ENCODE measurements at regions not wholly inside any gene's neighbourhood (a gene's known extent, or its start where the extent isn't known, plus 50 kb on each side); places are given as distances from the start of the nearest gene placed in this dataset.
"Not testable (repeated sequence)": the region's sequence is repeated elsewhere in the genome, so short reads cannot be mapped to it uniquely, and the experiment has no call there.

DNA sequence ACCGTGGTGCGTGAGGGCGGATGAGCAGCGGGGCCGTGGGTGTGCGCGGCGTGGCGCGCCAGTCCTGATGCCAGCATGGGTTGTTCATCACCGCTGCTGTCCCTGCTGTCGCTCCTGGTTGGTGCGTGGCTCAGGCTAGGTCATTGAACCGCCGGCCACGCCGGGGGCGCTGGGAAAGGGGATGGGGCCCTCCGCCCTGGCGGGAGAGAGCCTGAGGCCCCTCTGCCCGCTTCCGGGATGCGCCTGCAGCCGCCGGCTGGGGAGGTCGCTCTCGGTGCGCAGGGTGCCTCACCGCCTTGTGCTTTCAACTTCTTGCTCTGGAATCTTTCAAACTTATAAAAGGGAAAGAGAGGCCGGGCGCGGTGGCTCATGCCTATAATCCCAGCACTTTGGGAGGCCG is 68.5 kb upstream of the ERV3-1 start:
- H2AFZ ChIP-seq (ENCODE audit: insufficient read depth, low read depth, low read length, poor library complexity, severe bottlenecking); H3K36me3 ChIP-seq (replicated peaks in 1 of 2; ENCODE audit: control extremely low read depth in 1 of 2, control insufficient read depth in 1 of 2, extremely low read depth in 1 of 2, insufficient read depth in 2 of 2, low read length in 1 of 2); CTCF ChIA-PET; H3K79me2 ChIP-seq (ENCODE audit: control insufficient read depth, insufficient read depth, low read length); H3K27ac Mint-ChIP-seq; H3K4me2 ChIP-seq (replicated peaks; ENCODE audit: low read depth, low read length, poor library complexity, severe bottlenecking); H3K4me1 Mint-ChIP-seq; H3K4me3 Mint-ChIP-seq; H3K27me3 ChIP-seq (replicated peaks in 1 of 4; ENCODE audit: control extremely low read depth in 1 of 4, control insufficient read depth in 3 of 4, insufficient read depth in 4 of 4, low read length in 3 of 4); H3K27ac ChIP-seq (ENCODE audit: low read length in 2 of 2); H3K9me3 Mint-ChIP-seq (ENCODE audit: insufficient read depth); DNase-seq; ATAC-seq (ENCODE audit: low read depth); intact Hi-C loops (cut with micrococcal nuclease); H4K20me1 ChIP-seq (ENCODE audit: control insufficient read depth, insufficient read depth, low read length, poor library complexity, severe bottlenecking); H3K9ac ChIP-seq (ENCODE audit: low read length); H3K4me1 ChIP-seq (ENCODE audit: control insufficient read depth in 2 of 2, insufficient read depth in 2 of 2, low read length in 2 of 2); POLR2A ChIA-PET; H3K9me3 ChIP-seq (ENCODE audit: control extremely low read depth in 1 of 3, control insufficient read depth in 2 of 3, insufficient read depth in 1 of 3, low read length in 2 of 3); H3K4me3 ChIP-seq (ENCODE audit: control extremely low read depth in 1 of 5, extremely low read depth in 1 of 5, insufficient read depth in 1 of 5, low read depth in 2 of 5, low read length in 4 of 5); H3K27me3 Mint-ChIP-seq: not testable (repeated sequence)
- WGBS (ENCODE audit: insufficient coverage): 96% methylated on average over 9 of the region's 33 CpGs

DNA sequence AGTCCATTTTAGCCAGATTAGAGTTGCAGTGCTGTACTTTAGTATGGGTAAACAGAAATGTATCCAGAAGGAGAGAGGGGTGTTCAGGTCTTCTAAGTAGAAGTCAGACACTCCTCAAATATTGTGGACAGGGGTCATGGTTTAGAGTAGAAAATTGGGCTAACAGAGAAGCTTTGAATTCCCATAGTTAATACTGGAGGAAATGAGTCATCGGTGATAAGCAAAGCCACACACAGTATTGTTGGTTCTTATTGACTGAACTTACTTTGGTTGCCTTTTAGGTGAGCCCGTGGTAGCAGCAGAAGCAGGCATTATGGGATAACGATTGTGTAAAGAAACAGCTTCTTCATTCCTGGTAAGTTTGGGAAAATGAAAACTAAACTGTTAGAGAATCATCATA is 66.7 kb upstream of the ERV3-1 start:
- H3K27me3 ChIP-seq (replicated peaks in 1 of 4; ENCODE audit: control extremely low read depth in 1 of 4, control insufficient read depth in 3 of 4, insufficient read depth in 4 of 4, low read length in 3 of 4); H3K79me2 ChIP-seq (ENCODE audit: control insufficient read depth, insufficient read depth, low read length); H3K9me3 ChIP-seq (ENCODE audit: control extremely low read depth in 1 of 3, control insufficient read depth in 2 of 3, insufficient read depth in 1 of 3, low read length in 2 of 3); H3K27me3 Mint-ChIP-seq; H4K20me1 ChIP-seq (ENCODE audit: control insufficient read depth, insufficient read depth, low read length, poor library complexity, severe bottlenecking); H3K27ac Mint-ChIP-seq; H3K4me3 ChIP-seq (ENCODE audit: control extremely low read depth in 1 of 5, extremely low read depth in 1 of 5, insufficient read depth in 1 of 5, low read depth in 2 of 5, low read length in 4 of 5); DNase-seq; H3K4me2 ChIP-seq (replicated peaks; ENCODE audit: low read depth, low read length, poor library complexity, severe bottlenecking); POLR2A ChIA-PET; H3K36me3 ChIP-seq (replicated peaks in 1 of 2; ENCODE audit: control extremely low read depth in 1 of 2, control insufficient read depth in 1 of 2, extremely low read depth in 1 of 2, insufficient read depth in 2 of 2, low read length in 1 of 2); H2AFZ ChIP-seq (ENCODE audit: insufficient read depth, low read depth, low read length, poor library complexity, severe bottlenecking); ATAC-seq (ENCODE audit: low read depth); intact Hi-C loops (cut with micrococcal nuclease); CTCF ChIA-PET; H3K9ac ChIP-seq (ENCODE audit: low read length); H3K27ac ChIP-seq (ENCODE audit: low read length in 2 of 2); H3K9me3 Mint-ChIP-seq (ENCODE audit: insufficient read depth); H3K4me3 Mint-ChIP-seq; H3K4me1 Mint-ChIP-seq; H3K4me1 ChIP-seq (ENCODE audit: control insufficient read depth in 2 of 2, insufficient read depth in 2 of 2, low read length in 2 of 2): not testable (repeated sequence)
- no CpG with 5 or more reads among the region's 3 CpGs for WGBS (ENCODE audit: insufficient coverage)

DNA sequence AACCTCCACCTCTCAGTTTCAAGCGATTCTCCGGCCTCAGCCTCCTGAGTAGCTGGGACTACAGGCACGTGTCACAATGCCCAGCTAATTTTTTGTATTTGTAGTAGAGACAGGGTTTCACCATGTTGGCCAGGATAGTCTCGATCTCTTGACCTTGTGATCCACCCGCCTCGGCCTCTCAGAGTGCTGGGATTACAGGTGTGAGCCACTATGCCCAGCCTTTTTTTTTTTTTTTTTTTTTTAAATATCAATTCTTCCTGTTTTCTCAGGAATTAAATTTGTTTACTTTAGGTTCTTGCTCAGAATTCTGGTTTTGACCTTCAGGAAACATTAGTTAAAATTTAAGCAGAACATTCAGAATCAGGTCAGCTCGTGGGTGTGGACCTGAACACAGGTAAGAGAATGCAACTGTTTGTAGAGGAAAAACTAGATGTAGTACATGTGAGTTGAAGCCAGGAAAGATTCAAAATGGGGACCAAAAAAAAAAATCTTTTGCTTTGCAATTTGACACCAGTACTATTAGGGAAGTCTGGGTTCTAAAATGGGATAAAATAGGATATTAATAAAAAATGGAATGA is 65.5 kb upstream of the ERV3-1 start:
- H3K9ac ChIP-seq (ENCODE audit: low read length); H3K79me2 ChIP-seq (ENCODE audit: control insufficient read depth, insufficient read depth, low read length); H3K9me3 Mint-ChIP-seq (ENCODE audit: insufficient read depth); H3K27me3 Mint-ChIP-seq; H4K20me1 ChIP-seq (ENCODE audit: control insufficient read depth, insufficient read depth, low read length, poor library complexity, severe bottlenecking); H3K4me1 Mint-ChIP-seq; H3K27me3 ChIP-seq (replicated peaks in 1 of 4; ENCODE audit: control extremely low read depth in 1 of 4, control insufficient read depth in 3 of 4, insufficient read depth in 4 of 4, low read length in 3 of 4); H3K36me3 ChIP-seq (replicated peaks in 1 of 2; ENCODE audit: control extremely low read depth in 1 of 2, control insufficient read depth in 1 of 2, extremely low read depth in 1 of 2, insufficient read depth in 2 of 2, low read length in 1 of 2); CTCF ChIA-PET; intact Hi-C loops (cut with micrococcal nuclease); H3K4me1 ChIP-seq (ENCODE audit: control insufficient read depth in 2 of 2, insufficient read depth in 2 of 2, low read length in 2 of 2); H2AFZ ChIP-seq (ENCODE audit: insufficient read depth, low read depth, low read length, poor library complexity, severe bottlenecking); H3K27ac Mint-ChIP-seq; POLR2A ChIA-PET; H3K9me3 ChIP-seq (ENCODE audit: control extremely low read depth in 1 of 3, control insufficient read depth in 2 of 3, insufficient read depth in 1 of 3, low read length in 2 of 3); H3K4me3 Mint-ChIP-seq; H3K4me3 ChIP-seq (ENCODE audit: control extremely low read depth in 1 of 5, extremely low read depth in 1 of 5, insufficient read depth in 1 of 5, low read depth in 2 of 5, low read length in 4 of 5); H3K4me2 ChIP-seq (replicated peaks; ENCODE audit: low read depth, low read length, poor library complexity, severe bottlenecking); ATAC-seq (ENCODE audit: low read depth); H3K27ac ChIP-seq (ENCODE audit: low read length in 2 of 2); DNase-seq: not testable (repeated sequence)
- WGBS (ENCODE audit: insufficient coverage): 100% methylated on average over 2 of the region's 7 CpGs

DNA sequence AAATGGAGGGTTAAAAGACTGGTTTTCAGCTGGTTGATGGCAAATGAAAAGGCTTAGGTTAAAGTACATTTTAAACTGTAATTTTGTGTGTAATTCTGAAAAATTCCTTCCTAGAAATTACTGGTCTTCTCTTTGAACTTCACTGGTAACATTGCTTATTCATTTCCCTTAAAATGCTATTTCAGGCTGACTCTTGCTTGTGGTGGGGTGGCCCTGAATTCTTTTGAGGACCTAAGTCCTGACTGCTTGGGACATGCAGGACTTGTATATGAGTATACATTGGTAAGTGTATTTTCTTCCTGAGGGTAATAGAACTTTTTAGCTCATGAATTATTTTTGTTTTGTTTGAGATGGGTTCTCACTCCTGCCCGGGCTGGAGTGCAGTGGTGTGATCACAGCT is 63.0 kb upstream of the ERV3-1 start:
- H3K9me3 ChIP-seq (ENCODE audit: control extremely low read depth in 1 of 3, control insufficient read depth in 2 of 3, insufficient read depth in 1 of 3, low read length in 2 of 3); DNase-seq; H3K9ac ChIP-seq (ENCODE audit: low read length); H3K4me2 ChIP-seq (replicated peaks; ENCODE audit: low read depth, low read length, poor library complexity, severe bottlenecking); H3K27me3 Mint-ChIP-seq; POLR2A ChIA-PET; H3K27ac Mint-ChIP-seq; H3K4me3 ChIP-seq (ENCODE audit: control extremely low read depth in 1 of 5, extremely low read depth in 1 of 5, insufficient read depth in 1 of 5, low read depth in 2 of 5, low read length in 4 of 5); H3K4me1 Mint-ChIP-seq; H3K4me1 ChIP-seq (ENCODE audit: control insufficient read depth in 2 of 2, insufficient read depth in 2 of 2, low read length in 2 of 2); H4K20me1 ChIP-seq (ENCODE audit: control insufficient read depth, insufficient read depth, low read length, poor library complexity, severe bottlenecking); H3K36me3 ChIP-seq (replicated peaks in 1 of 2; ENCODE audit: control extremely low read depth in 1 of 2, control insufficient read depth in 1 of 2, extremely low read depth in 1 of 2, insufficient read depth in 2 of 2, low read length in 1 of 2); intact Hi-C loops (cut with micrococcal nuclease); H3K27me3 ChIP-seq (replicated peaks in 1 of 4; ENCODE audit: control extremely low read depth in 1 of 4, control insufficient read depth in 3 of 4, insufficient read depth in 4 of 4, low read length in 3 of 4); H3K4me3 Mint-ChIP-seq; H3K27ac ChIP-seq (ENCODE audit: low read length in 2 of 2); H3K9me3 Mint-ChIP-seq (ENCODE audit: insufficient read depth); ATAC-seq (ENCODE audit: low read depth); CTCF ChIA-PET; H2AFZ ChIP-seq (ENCODE audit: insufficient read depth, low read depth, low read length, poor library complexity, severe bottlenecking); H3K79me2 ChIP-seq (ENCODE audit: control insufficient read depth, insufficient read depth, low read length): not testable (repeated sequence)
- WGBS (ENCODE audit: insufficient coverage): no CpG with 5 or more reads among the region's 1 CpG

All from B cell (primary cell).